ENCODE measurements at regions not wholly inside any gene's neighbourhood (a gene's known extent, or its start where the extent isn't known, plus 50 kb on each side); places are given as distances from the start of the nearest gene placed in this dataset.

- TF ChIP-seq ZNF217 (IDR thresholded peaks at IDR 0.05) (no peak), SMAD1 (IDR thresholded peaks at IDR 0.05; ENCODE audit: low read depth, partially characterized antibody) (no peak), CTCF (IDR thresholded peaks at IDR 0.05 in 2 of 3, conservative IDR thresholded peaks at IDR 0.05 in 1 of 3; ENCODE audit: control insufficient read depth in 2 of 3, extremely low read depth in 1 of 3, insufficient read depth in 1 of 3, low read depth in 3 of 3, low read length in 3 of 3) (no peak), MAX (IDR thresholded peaks at IDR 0.05; ENCODE audit: low read depth, low read length) (no peak), HCFC1 (IDR thresholded peaks at IDR 0.05; ENCODE audit: low read length) (no peak), BCLAF1 (IDR thresholded peaks at IDR 0.05) (no peak)
Measured at GRCh38 chr5:1640421-1640881, 116.7 kb upstream of the LPCAT1 start.

Data from GM12878 (cell line).